ENCODE measurements at regions not wholly inside any gene's neighbourhood (a gene's known extent, or its start where the extent isn't known, plus 50 kb on each side); places are given as distances from the start of the nearest gene placed in this dataset.

DNA sequence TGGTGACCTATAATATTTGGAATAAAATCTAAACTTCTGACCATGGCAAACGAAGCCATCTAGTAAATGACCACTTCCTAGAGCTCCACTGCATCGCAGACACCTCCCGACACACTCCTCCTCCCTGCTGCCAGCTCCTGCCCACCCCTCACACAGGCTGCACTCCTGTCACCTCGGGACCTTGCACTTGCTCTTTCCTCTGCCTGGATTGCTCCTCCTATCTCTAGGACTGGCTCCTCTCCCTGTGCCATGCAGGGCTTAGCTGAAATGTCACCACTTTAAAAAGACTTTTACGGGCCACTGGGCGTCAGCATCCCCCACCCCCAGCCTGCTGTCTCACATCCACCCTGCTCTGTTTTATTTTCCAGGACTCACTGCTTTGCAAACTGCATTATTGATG is 87.6 kb upstream of the MC3R start:
- Histone ChIP-seq H3K4me2 (ENCODE audit: insufficient read depth, low read length) (no peak overlapping the region), H3K27me3 (ENCODE audit: insufficient read depth, low read length) (no peaks in the 10 kb centered on the region), H3K4me3 (ENCODE audit: insufficient read depth, low read length) (no peak overlapping the region), H4K20me1 (ENCODE audit: insufficient read depth, low read length) (no peaks in the 10 kb centered on the region), H3K79me2 (ENCODE audit: insufficient read depth, low read length) (no peaks in the 10 kb centered on the region), H3K4me1 (ENCODE audit: insufficient read depth, low read length) (no peaks in the 10 kb centered on the region), H3K27ac (ENCODE audit: low read depth, low read length) (no peak overlapping the region), H3K36me3 (ENCODE audit: insufficient read depth, low read length) (no peaks in the 10 kb centered on the region), H3K9me3 (ENCODE audit: low read depth, low read length) (peaks cover 2% of the 10 kb centered on the region), H2AFZ (ENCODE audit: low read length) (no peak overlapping the region)
- TF ChIP-seq, protein P1, sequence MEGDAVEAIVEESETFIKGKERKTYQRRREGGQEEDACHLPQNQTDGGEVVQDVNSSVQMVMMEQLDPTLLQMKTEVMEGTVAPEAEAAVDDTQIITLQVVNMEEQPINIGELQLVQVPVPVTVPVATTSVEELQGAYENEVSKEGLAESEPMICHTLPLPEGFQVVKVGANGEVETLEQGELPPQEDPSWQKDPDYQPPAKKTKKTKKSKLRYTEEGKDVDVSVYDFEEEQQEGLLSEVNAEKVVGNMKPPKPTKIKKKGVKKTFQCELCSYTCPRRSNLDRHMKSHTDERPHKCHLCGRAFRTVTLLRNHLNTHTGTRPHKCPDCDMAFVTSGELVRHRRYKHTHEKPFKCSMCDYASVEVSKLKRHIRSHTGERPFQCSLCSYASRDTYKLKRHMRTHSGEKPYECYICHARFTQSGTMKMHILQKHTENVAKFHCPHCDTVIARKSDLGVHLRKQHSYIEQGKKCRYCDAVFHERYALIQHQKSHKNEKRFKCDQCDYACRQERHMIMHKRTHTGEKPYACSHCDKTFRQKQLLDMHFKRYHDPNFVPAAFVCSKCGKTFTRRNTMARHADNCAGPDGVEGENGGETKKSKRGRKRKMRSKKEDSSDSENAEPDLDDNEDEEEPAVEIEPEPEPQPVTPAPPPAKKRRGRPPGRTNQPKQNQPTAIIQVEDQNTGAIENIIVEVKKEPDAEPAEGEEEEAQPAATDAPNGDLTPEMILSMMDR (IDR thresholded peaks at IDR 0.05; ENCODE audit: extremely low read depth, low read depth, low read length): no peak
- DNase-seq (ENCODE audit: insufficient read length, low spot score, missing footprints): no peak

DNA sequence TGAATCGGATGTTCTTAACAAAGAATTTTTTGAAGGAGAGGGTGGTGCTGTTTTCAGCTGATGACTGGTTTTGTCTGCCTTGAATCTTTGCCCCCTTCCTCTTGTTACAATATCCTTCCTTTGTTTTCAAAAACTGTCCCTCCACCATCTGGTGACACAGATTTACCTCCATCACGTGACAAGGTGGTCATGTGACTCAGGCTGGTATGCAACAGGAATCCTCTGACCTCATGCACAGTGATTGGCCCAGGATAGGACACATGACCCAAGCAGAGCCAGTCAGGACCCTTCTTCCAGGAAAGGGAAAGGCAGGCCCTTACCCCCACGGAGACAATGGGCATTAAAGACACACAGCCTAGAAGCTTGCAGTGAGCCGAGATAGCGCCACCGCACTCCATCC is 84.7 kb upstream of the MC3R start:
- DNase-seq (ENCODE audit: insufficient read length, low spot score, missing footprints): no peak
- Histone ChIP-seq H3K79me2 (ENCODE audit: insufficient read depth, low read length) (no peaks in the 10 kb centered on the region), H2AFZ (ENCODE audit: low read length) (no peak overlapping the region), H3K4me3 (ENCODE audit: insufficient read depth, low read length) (no peak overlapping the region), H3K27me3 (ENCODE audit: insufficient read depth, low read length) (no peaks in the 10 kb centered on the region), H3K9me3 (ENCODE audit: low read depth, low read length) (peaks cover 5% of the 10 kb centered on the region), H3K27ac (ENCODE audit: low read depth, low read length) (no peak overlapping the region), H4K20me1 (ENCODE audit: insufficient read depth, low read length) (no peaks in the 10 kb centered on the region), H3K4me2 (ENCODE audit: insufficient read depth, low read length) (no peak overlapping the region), H3K4me1 (ENCODE audit: insufficient read depth, low read length) (no peaks in the 10 kb centered on the region), H3K36me3 (ENCODE audit: insufficient read depth, low read length) (no peaks in the 10 kb centered on the region)
- TF ChIP-seq, protein P1 (IDR thresholded peaks at IDR 0.05; ENCODE audit: extremely low read depth, low read depth, low read length): no peak

DNA sequence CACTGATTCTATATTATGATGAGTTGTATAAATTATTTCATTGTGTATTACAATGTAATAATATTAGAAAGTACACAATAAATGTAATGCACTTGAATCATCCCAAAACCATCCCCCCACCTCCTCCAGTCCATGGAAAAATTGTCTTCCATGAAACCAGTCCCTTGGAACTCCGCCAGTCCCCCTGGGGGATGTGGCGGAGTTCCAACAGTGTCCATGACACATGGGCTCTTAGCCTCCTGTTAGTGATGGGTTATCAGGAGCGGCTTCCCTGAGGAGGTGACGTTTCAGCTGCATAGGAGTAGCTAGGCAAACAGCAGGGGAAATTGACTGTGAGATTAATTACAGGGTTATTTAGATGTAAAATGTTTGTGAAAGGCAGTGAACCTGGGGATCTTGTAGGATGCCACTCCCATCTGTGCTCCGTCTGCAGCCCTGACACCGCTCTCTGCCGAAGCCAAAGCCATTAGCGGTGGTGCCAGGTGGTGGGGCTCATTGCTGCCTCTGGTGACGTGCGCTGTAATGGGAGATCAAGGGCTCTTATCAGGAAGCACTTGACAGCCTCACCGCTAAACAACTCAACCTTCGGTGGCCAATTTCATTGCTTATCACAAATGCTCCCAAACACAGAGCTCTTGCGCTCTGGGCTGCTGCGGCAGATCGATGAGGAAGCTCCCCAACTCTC is 81.6 kb upstream of the MC3R start:
- Histone ChIP-seq H3K79me2 (ENCODE audit: insufficient read depth, low read length) (no peaks in the 10 kb centered on the region), H3K9me3 (ENCODE audit: low read depth, low read length) (peaks cover 5% of the 10 kb centered on the region), H4K20me1 (ENCODE audit: insufficient read depth, low read length) (no peaks in the 10 kb centered on the region), H3K27me3 (ENCODE audit: insufficient read depth, low read length) (no peaks in the 10 kb centered on the region), H3K4me2 (ENCODE audit: insufficient read depth, low read length) (no peak overlapping the region), H3K4me1 (ENCODE audit: insufficient read depth, low read length) (no peaks in the 10 kb centered on the region), H3K4me3 (ENCODE audit: insufficient read depth, low read length) (no peak overlapping the region), H2AFZ (ENCODE audit: low read length) (no peak overlapping the region), H3K27ac (ENCODE audit: low read depth, low read length) (no peak overlapping the region), H3K36me3 (ENCODE audit: insufficient read depth, low read length) (no peaks in the 10 kb centered on the region)
- no peak for DNase-seq (ENCODE audit: insufficient read length, low spot score, missing footprints)
- TF ChIP-seq, protein P1 (IDR thresholded peaks at IDR 0.05; ENCODE audit: extremely low read depth, low read depth, low read length): no peak

DNA sequence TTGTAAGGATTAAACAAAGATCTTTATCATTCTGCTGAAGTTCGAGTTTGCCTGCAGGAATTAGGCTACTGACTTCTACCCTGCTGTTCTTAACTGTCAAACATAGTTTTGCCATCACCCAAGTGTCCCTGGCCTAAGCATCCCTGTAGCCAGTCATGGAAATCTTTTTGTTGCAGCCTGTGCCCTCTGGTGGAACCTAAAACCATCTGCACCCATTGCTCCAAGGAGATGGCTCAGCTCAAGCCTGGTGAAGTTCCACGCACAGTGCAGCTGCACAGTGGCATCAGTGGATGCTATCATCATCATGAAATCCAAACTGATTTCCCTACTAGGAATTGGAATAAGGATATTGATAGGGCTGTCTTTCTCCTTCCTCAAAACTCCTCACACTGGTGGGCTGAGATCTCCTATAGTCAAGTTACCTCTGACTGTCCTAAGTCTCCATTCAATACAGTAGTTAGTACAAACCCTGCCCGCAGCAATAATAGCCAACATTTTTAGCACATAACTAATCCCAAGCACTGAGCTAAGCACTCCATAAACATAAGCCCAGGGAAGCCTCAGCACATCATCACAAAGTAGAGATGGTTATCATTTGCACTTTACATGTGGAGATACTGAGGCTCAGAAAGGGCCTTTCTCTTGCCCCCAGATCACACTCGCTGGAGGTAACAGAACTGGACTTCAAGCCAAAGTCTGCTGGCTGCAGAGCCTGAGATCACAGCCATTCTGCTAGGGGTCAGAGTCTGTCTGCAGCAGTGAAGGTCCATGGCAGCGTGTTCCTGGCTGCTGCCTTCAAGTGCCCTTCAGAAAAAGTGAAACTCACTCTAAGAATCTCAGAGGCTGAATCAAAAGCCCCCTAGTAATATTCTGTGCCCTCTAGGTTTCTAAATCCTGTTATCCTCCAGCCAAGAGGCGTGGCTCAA is 77.2 kb upstream of the MC3R start:
- H3K4me1 ChIP-seq (ENCODE audit: insufficient read depth, low read length): no peaks in the 10 kb centered on the region
- DNase-seq (ENCODE audit: insufficient read length, low spot score, missing footprints): peak; percentile 31
- no peak overlapping the region for H3K27ac ChIP-seq (ENCODE audit: low read depth, low read length)
- H3K79me2 ChIP-seq (ENCODE audit: insufficient read depth, low read length): no peaks in the 10 kb centered on the region
- H3K4me3 ChIP-seq (ENCODE audit: insufficient read depth, low read length): no peak overlapping the region
- H2AFZ ChIP-seq (ENCODE audit: low read length): no peak overlapping the region
- no peaks in the 10 kb centered on the region for H4K20me1 ChIP-seq (ENCODE audit: insufficient read depth, low read length)
- H3K27me3 ChIP-seq (ENCODE audit: insufficient read depth, low read length): no peaks in the 10 kb centered on the region
- no peaks in the 10 kb centered on the region for H3K36me3 ChIP-seq (ENCODE audit: insufficient read depth, low read length)
- H3K9me3 ChIP-seq (ENCODE audit: low read depth, low read length): peaks cover 3% of the 10 kb centered on the region
- no peak overlapping the region for H3K4me2 ChIP-seq (ENCODE audit: insufficient read depth, low read length)
- TF ChIP-seq, protein P1 (IDR thresholded peaks at IDR 0.05; ENCODE audit: extremely low read depth, low read depth, low read length): peak; percentile 20

Measured in osteoblast (primary cell).